ENCODE measurements at regions not wholly inside any gene's neighbourhood (a gene's known extent, or its start where the extent isn't known, plus 50 kb on each side); places are given as distances from the start of the nearest gene placed in this dataset.

DNA sequence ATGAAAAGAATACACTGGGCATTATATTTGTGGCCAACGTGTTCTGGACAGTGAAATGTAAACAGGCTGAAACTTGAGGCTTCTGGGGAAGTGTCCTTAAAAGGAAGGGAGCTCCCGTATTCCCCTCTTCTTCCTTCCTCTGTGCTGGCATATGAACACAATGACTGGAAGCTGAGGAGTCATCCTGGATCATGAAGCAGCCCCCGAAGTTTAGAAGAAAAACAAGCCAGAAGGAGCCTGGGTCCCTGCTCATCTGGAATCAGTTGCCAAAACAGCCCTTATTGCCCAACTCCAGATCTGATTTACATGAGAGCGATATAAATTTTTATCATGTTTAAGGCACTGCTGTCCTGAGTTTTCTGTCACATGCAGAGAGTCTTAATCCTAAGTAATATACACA is 65.4 kb upstream of the SLC1A1 start:
- TF ChIP-seq POLR2AphosphoS5 (IDR thresholded peaks at IDR 0.05), result no peak
- no peak for TF ChIP-seq CTCF (IDR thresholded peaks at IDR 0.05)
- no peak for TF ChIP-seq EP300 (IDR thresholded peaks at IDR 0.05)
